Dermis microvascular lymphatic vessel endothelial cell (primary cell): ENCODE measurements at regions not wholly inside any gene's neighbourhood (a gene's known extent, or its start where the extent isn't known, plus 50 kb on each side); places are given as distances from the start of the nearest gene placed in this dataset.
"Not testable (repeated sequence)": the region's sequence is repeated elsewhere in the genome, so short reads cannot be mapped to it uniquely, and the experiment has no call there.

ENCODE experiments used
- DNase-seq, 2 donors: peaks; one replicate each; pipeline versions ENCODE4 v3.0.0 to v3.0.0-alpha.2; 2010; ENCODE audit warnings: low read depth in 2 of 2

DNA sequence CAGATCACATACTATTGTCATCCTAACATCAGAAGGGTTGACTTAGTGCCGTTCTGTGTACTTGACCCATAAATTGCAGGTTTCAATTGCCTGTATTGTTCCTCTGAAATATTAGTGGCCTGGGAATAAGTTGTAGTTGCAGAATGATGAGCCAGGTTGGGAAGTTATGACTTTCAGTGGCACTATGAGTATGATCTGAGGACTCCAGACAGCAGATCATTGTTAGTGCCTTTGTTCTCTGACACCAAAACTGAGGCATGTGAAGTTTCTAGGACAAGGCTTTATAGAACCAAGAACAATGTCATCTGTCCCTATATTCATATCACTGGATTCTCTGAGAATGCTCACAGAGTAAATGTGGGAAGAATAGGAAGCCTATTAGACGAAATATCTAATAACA, 403.7 kb downstream of the STK39 start:
- DNase-seq = no peak

DNA sequence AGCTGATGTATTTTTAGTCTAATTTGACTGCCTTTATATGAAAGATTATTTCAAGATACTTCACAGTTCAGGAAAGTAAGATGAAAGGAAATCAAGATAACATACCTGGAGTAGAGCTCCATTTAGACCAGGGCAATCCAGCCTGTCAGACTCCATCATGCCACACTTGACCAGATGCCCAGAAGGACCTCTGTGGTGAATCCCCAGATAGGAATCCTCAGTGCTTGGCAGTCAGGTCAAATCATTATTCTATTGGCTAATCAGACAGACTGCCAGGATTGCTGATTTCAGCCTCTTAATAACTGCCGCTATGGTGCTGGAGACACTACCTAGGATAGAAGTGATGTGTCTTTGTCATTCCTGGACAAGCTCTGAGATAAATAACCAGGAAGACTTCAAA, 404.2 kb downstream of the STK39 start:
- DNase-seq = no peak

DNA sequence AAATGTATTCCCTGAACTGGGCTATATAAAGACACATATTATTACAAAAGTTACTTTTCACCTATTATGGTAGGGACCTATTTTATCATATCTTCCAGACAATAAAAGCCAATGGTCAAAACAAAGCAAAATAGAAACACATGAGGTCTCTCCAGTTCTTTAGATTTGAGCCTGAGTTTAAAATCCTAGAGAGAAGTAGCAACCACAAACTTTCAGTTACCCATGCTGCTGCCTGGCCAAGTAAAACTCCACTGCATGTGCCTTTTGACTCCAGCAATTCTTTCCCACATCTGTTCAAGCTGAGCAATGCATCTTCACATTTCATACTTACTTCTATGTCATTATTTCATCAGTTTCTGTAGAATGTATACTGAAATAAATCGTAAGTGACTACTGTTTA, 405.3 kb downstream of the STK39 start:
- no peak for DNase-seq

- not testable (repeated sequence) for DNase-seq
Measured at GRCh38 chr2:167835290-167835689, 412.1 kb downstream of the STK39 start.

- no peak for DNase-seq
Measured at GRCh38 chr2:167834707-167835106, 412.7 kb downstream of the STK39 start.

DNA sequence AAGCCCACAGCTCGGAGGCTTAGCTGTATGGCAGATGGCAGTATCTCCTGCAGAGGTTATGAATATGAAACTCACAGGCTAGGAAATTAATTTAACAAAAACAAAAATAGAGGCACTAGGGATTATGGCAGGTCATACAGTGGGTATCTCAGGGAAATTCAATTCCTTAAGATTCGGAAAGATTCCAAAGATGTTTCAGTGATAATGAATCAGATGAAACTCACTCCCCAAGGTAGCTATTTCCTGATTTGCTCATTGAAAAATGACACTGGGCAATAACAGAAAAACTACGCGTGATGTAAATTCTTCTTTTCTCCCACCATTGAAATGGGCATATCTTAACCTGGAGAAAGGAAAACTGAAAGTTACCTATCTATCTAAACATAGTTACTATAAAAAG, 414.1 kb downstream of the STK39 start:
- no peak for DNase-seq

GRCh38 chr2:167832868-167833287, 414.5 kb downstream of the STK39 start:
- no peak for DNase-seq

GRCh38 chr2:167827352-167828097, 419.9 kb downstream of the STK39 start:
- DNase-seq = no peak

DNA sequence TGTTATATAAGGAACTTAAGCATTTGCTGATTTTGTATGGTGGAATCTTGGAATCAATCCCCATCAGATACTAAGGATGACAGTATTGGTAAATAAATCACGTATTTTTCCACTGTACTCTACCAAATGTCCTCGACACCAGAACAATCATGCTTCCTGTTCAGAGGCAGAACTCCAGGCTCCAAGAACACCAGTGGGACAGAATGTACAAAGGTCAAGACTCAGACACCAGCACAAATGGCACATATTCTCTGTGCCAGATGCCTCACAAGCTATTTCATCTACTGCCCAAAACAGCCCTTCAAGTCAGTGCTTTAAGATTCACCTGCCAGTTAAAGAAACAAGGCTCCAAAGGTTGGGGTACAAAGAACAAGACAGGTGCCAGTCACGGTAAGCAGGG, 420.5 kb downstream of the STK39 start:
- DNase-seq = no peak

GRCh38 chr2:167825664-167826063, 421.7 kb downstream of the STK39 start:
- no peak for DNase-seq

GRCh38 chr2:167822690-167823465, 424.5 kb downstream of the STK39 start:
- no peak for DNase-seq

DNA sequence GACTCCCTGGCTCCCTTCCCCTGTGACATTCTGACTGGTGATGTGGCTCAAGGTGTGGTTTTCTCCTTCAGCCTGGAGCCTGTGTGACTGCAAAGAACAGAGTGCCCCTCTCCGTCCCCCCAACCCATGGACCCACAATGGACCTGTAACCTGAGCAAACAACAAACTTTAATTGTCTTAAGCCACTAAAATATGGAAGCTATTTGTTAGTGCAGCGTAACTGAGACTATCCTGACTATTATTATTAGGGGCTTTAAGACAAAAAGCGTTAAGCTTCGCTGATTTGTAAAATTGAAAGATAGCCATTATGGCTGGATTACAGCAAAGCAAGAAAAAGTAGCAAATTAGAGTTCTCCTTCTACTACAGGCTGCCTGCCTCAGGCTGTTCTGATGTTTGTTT, 426.9 kb downstream of the STK39 start:
- DNase-seq = no peak

DNA sequence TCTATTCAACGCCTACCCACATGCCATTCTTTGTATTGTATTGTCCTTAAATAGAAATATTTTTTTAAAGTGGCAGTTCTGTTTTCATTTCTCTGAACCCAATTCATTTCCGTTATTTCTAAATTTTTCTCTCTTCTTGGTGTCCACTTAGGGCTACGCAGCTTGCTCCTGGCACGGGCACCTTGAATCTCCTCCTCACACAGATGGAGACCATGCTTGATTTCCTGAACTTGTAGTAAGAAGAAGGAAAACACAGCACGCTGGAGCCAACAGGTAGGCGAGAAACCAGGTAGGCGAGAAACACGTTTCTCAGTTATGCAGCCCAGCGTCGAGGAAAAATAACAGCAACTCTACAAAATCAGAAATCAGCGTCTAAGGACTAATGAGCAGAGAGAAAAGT, 428.9 kb downstream of the STK39 start:
- no peak for DNase-seq

DNA sequence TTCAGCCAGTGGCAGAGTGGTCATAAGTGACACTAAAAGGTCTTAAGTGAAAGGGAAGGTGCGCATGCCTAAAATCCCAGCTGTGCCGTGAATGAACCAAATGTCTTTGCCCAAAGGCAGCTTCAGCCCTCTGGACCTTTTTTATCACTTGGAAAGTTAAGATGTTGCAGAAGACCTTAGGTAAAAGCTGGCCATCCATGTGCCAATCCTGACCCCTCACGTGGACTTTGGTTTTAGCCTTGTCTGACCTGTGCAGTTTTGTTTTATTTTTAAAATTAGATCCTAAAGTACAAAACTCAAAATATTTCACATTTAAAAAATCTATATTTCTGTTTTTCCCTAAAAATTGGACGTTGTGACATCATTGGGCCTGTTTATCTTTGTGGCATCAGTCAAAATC, 429.5 kb downstream of the STK39 start:
- DNase-seq = no peak

GRCh38 chr2:167817422-167817821, 430.0 kb downstream of the STK39 start:
- DNase-seq = no peak

DNA sequence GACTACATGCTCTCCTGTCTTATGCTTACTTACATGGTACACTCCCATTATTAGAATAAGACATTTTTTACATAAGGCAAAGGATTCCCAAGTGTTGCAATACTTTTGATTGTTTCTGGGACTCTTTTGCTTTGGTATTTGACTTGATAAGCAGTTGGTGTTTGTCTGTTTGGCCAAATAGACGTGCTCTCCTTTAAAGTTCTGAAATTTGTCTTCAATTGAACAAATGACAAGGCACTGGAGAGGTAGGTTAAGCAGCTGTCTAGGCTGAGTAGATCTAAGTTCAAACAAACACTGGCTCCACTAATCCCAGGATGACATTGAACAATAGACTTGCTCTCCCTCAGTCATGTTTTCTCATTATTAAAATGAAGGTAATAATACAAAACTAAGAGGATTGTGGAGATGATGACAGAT, 430.5 kb downstream of the STK39 start:
- DNase-seq = no peak

- no peak for DNase-seq
Measured at GRCh38 chr2:167814881-167815718, 432.3 kb downstream of the STK39 start.

DNA sequence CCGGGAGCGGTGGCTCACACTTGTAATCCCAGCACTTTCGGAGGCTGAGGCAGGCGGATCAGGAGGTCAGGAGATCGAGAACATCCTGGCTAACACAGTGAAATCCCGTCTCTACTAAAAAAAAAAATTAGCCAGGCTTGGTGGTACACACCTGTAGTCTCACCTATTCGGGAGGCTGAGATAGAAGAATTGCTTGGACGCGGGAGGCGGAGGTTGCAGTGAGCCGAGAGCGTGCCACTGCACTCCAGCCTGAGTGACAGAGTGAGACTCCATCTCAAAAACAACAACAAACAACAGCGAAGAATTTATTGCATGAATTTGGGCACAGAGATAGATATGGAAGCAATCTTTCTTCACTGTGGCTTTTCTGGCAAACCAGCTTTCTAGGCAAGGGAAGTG, 432.9 kb downstream of the STK39 start:
- not testable (repeated sequence) for DNase-seq

DNA sequence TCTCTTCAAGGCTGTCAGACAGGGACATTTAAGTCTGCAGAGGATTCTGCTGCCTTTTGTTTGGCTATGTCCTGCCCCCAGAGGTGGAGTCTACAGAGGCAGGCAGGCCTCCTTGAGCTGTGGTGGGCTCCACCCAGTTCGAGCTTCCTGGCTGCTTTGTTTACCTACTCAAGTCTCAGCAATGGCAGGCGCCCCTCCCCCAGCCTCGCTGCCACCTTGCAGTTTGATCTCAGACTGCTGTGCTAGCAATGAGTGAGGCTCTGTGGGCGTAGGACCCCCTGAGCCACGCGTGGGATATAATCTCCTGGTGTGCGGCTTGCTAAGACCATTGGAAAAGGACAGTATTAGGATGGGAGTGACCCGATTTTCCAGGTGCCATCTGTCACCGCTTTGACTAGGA, 437.6 kb downstream of the STK39 start:
- not testable (repeated sequence) for DNase-seq

DNA sequence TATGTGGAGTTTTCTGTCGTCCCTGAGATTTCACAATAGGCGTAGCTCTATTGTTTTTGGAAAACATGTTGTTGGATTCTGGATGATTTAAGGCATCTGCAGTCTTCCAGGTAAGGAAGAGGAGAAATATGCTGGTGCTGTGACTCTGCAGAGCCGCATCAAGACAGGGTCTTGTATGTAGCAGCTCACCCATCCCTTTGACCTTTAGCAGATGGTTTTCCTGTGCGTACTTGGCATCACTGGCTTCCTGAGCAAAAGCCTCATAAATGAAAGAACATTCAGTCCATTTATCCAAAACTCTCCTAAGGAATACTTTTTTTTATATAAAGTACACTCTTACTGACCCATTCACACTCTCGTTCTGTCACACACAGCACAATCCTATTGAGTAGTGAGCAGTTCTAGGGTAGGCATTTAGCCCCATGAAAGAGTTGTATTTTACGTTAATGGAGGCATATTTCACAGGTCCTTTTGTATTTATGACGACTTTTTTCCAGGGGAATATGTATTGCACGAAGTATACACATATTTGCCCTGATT, 443.9 kb downstream of the STK39 start:
- DNase-seq = no peak

- no peak for DNase-seq
Measured at GRCh38 chr2:167794554-167795255, 452.7 kb downstream of the STK39 start.
